HepG2 (cell line): ENCODE measurements at regions not wholly inside any gene's neighbourhood (a gene's known extent, or its start where the extent isn't known, plus 50 kb on each side); places are given as distances from the start of the nearest gene placed in this dataset.

ENCODE experiments used
- ATAC-seq: fragments of 200-7000 bp; cut with Tn5 transposase; 3 replicates; pipeline ENCODE4 v1.9.1; 2020; ENCODE audit warnings: mild to moderate bottlenecking, moderate library complexity
- BruUV-seq: library from RNA; stranded (reverse); fragments of 400-500 nt; replicated peaks from 2 replicates; lab custom pipeline; 2021; lab: Mats Ljungman, UMichigan
- CTCF ChIA-PET: fragments of 300-600 bp; formaldehyde crosslinking; extraction: SDS; loops from one replicate; lab custom pipeline; 2021; ENCODE audit warnings: low total read pairs, inconsistent platforms, low intra/inter-chr PET ratio; lab: Yijun Ruan, JAX
- POLR2A ChIA-PET: fragments of 350-600 bp; sonication (Branson Sonifier 250); formaldehyde crosslinking; loops from one replicate; lab custom pipeline; 2020; ENCODE audit warnings: antibody characterized with exemption, inconsistent platforms; lab: Yijun Ruan, JAX
- DNase-seq: peaks from one replicate; pipeline ENCODE4 v3.0.0-alpha.2; 2015; ENCODE audit warnings: low spot score
- FAIRE-seq: peaks from 3 replicates; lab custom pipeline; 2011; peaks lifted over from hg19 to GRCh38; lab: Jason Lieb, UNC
- H2AFZ ChIP-seq: one replicate; pipeline ENCODE4 v1.6.1; 2011; ENCODE audit warnings: low read length, inconsistent platforms
- H3K27ac ChIP-seq: fragments of 300-600 bp; 3 replicates; pipeline ENCODE4 v1.8.0; 2011; ENCODE audit warnings: mixed run types, mild to moderate bottlenecking, mixed read lengths, low read length, inconsistent platforms; ENCODE audit not compliant: insufficient read depth; ENCODE audit errors: extremely low read length
- H3K27me3 ChIP-seq, 2 experiments: fragments of 200-600 bp in 1 of 2; 2 replicates in 1 of 2; 3 replicates in 1 of 2; pipeline versions ENCODE4 v1.6.0 to v1.8.0; 2011; ENCODE audit warnings: low read length in 2 of 2, mild to moderate bottlenecking in 2 of 2, moderate library complexity in 2 of 2, inconsistent platforms in 1 of 2; ENCODE audit not compliant: insufficient read depth in 2 of 2, control insufficient read depth in 1 of 2
- H3K36me3 ChIP-seq, 2 experiments: fragments of 200-600 bp in 1 of 2; replicated peaks in 1 of 2; 2 replicates in 1 of 2; 3 replicates in 1 of 2; pipeline versions ENCODE4 v1.5.1 to v1.8.0; 2011; ENCODE audit warnings: low read length in 2 of 2, inconsistent platforms in 1 of 2; ENCODE audit not compliant: insufficient read depth in 2 of 2, control insufficient read depth in 1 of 2
- H3K4me1 ChIP-seq: 2 replicates; pipeline ENCODE4 v1.5.1; 2012; ENCODE audit warnings: low read length, inconsistent platforms; ENCODE audit not compliant: insufficient read depth
- H3K4me2 ChIP-seq: 2 replicates; pipeline ENCODE4 v1.6.0; 2011; ENCODE audit warnings: low read depth, low read length, inconsistent platforms
- H3K4me3 ChIP-seq, 3 experiments: fragments of 200-600 bp in 1 of 3; sonication (generic), shearing (Covaris generic) in 1 of 3; replicated peaks in 1 of 3; 2 replicates each; pipeline ENCODE4 v1.5.1; 2011 to 2016; ENCODE audit warnings: low read length in 3 of 3, inconsistent platforms in 2 of 3, low read depth in 2 of 3, mild to moderate bottlenecking in 2 of 3, control low read depth in 1 of 3, mixed read lengths in 1 of 3; ENCODE audit not compliant: insufficient read depth in 1 of 3
- H3K79me2 ChIP-seq: one replicate; pipeline ENCODE4 v1.6.1; 2011; ENCODE audit warnings: low read length, inconsistent platforms; ENCODE audit not compliant: insufficient read depth
- H3K9ac ChIP-seq: 2 replicates; pipeline ENCODE4 v1.6.0; 2011; ENCODE audit warnings: mild to moderate bottlenecking, low read depth, low read length, inconsistent platforms; ENCODE audit not compliant: insufficient read depth
- H3K9me3 ChIP-seq: 2 replicates; pipeline ENCODE4 v1.5.1; 2012; ENCODE audit warnings: mild to moderate bottlenecking, low read length
- H4K20me1 ChIP-seq: 2 replicates; pipeline ENCODE4 v1.6.0; 2011; ENCODE audit warnings: inconsistent platforms, mild to moderate bottlenecking, low read length, moderate library complexity; ENCODE audit not compliant: insufficient read depth
- JDP2 ChIP-seq: sonication (generic); formaldehyde crosslinking; IDR thresholded peaks from 2 replicates; pipeline ENCODE4 v1.8.1; 2022; ENCODE audit warnings: missing genetic modification reagents, borderline replicate concordance
- JUND ChIP-seq: sonication (generic); formaldehyde crosslinking; IDR thresholded peaks from 2 replicates; pipeline ENCODE4 v1.8.0; 2022; ENCODE audit warnings: mild to moderate bottlenecking, missing genetic modification reagents
- KDM5A ChIP-seq: fragments of 200-600 bp; sonication (generic); IDR thresholded peaks from 2 replicates; pipeline ENCODE4 v1.7.0; 2018; ENCODE audit warnings: antibody characterized with exemption, mild to moderate bottlenecking, low read length, borderline replicate concordance
- RBM22 ChIP-seq: fragments of 200-400 bp; formaldehyde crosslinking; optimal IDR thresholded peaks from 2 replicates; pipeline ENCODE3; 2017; ENCODE audit warnings: mild to moderate bottlenecking, low read length, moderate library complexity
- ZBTB7B ChIP-seq: sonication (generic); formaldehyde crosslinking; IDR thresholded peaks from 2 replicates; pipeline ENCODE4 v1.4.0; 2020; ENCODE audit warnings: missing genetic modification reagents
- ZMYM4 ChIP-seq: sonication (generic); formaldehyde crosslinking; IDR thresholded peaks from 2 replicates; pipeline ENCODE4 v1.8.1; 2023; ENCODE audit warnings: mild to moderate bottlenecking, missing genetic modification reagents
- ZNF335 ChIP-seq: sonication (generic); formaldehyde crosslinking; IDR thresholded peaks from 2 replicates; pipeline ENCODE4 v1.4.0; 2020; ENCODE audit warnings: missing genetic modification reagents
- ZNF33B ChIP-seq: sonication (generic); formaldehyde crosslinking; IDR thresholded peaks from 2 replicates; pipeline ENCODE4 v1.5.1; 2020; ENCODE audit warnings: mild to moderate bottlenecking, missing genetic modification reagents
- ZNF460 ChIP-seq: sonication (generic); formaldehyde crosslinking; IDR thresholded peaks from 2 replicates; pipeline ENCODE4 v1.5.1; 2020; ENCODE audit warnings: missing genetic modification reagents, mild to moderate bottlenecking, borderline replicate concordance
- ZNF616 ChIP-seq: sonication (generic); formaldehyde crosslinking; IDR thresholded peaks from 2 replicates; pipeline ENCODE4 v1.5.0; 2020; ENCODE audit warnings: low read depth, mild to moderate bottlenecking, missing genetic modification reagents
- ZNF773 ChIP-seq: sonication (generic); formaldehyde crosslinking; IDR thresholded peaks from 2 replicates; pipeline ENCODE4 v1.4.0; 2020; ENCODE audit warnings: missing genetic modification reagents, borderline replicate concordance
- WGBS: methylation state at CpG from one replicate; pipeline ENCODE4 v1.1.6; 2017; ENCODE audit warnings: low lambda C conversion rate; 5-methylcytosine and 5-hydroxymethylcytosine counted together
- in situ Hi-C: cut with HindIII; loops from 2 replicates; pipeline ENCODE4 v1.10.0; 2017; ENCODE audit warnings: low pct_unique_long_range_greater_than_20kb; ENCODE audit not compliant: extremely low pct_ligation_motif_present
- intact Hi-C: fragments of 100-400 bp; cut with micrococcal nuclease; formaldehyde crosslinking; loops from one replicate; pipeline ENCODE4 v1.10.0; 2022; ENCODE audit not compliant: unreplicated experiment
- TF ChIP-seq, protein P1 (sequence below): sonication (generic); formaldehyde crosslinking; IDR thresholded peaks from 2 replicates; pipeline ENCODE4 v1.4.0; 2020; ENCODE audit warnings: missing genetic modification reagents
- TF ChIP-seq, protein P2 (sequence below): sonication (generic); IDR thresholded peaks from 2 replicates; pipeline ENCODE4 v1.6.1; 2016; ENCODE audit warnings: low read depth, borderline replicate concordance
- TF ChIP-seq, protein P3 (sequence below), 2 experiments: sonication (generic) in 1 of 2; formaldehyde crosslinking in 1 of 2; IDR thresholded peaks; 2 replicates each; pipeline versions ENCODE4 v1.4.0 to v1.6.1; 2016 to 2020; ENCODE audit warnings: borderline replicate concordance in 1 of 2, low read depth in 1 of 2, mild to moderate bottlenecking in 1 of 2, missing genetic modification reagents in 1 of 2

DNA sequence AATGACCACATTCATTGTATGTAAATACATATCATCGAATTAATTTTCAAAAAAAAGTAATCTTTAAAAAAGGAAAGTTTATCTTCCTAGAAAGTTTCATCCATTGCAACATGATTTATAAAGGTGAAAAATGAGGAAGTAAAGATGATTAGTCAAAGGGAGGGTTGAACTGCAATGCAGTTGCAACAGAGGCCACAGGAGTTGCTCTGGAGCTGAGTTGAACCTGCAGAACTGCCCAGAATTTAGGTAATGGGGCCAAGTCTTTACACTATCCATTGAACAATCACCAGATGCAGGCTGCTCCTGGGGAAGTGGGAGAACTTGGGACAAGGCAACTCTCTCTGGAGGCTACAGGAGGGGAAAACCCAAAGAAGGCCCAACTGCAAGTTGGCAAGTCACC, 390.7 kb downstream of the METTL4 start:
- DNase-seq (no peak), FAIRE-seq (no peak), ATAC-seq (no peak)
- H3K27me3 ChIP-seq: no peaks in the 10 kb centered on the region
- ChIA-PET POLR2A (no interaction called here), CTCF (no interaction called here)
- no peaks in the 10 kb centered on the region for H3K4me1 ChIP-seq
- no peaks in the 10 kb centered on the region for H3K9me3 ChIP-seq
- in situ Hi-C loops: no loop called here
- no peak overlapping the region for H3K9ac ChIP-seq
- no peak overlapping the region for H2AFZ ChIP-seq
- no peaks in the 10 kb centered on the region for H3K36me3 ChIP-seq
- no peak overlapping the region for H3K27ac ChIP-seq
- 0% methylated on average over 1 of the region's 1 CpG for WGBS
- H3K4me2 ChIP-seq: no peak overlapping the region
- BruUV-seq: no TSS peak
- no peaks in the 10 kb centered on the region for H4K20me1 ChIP-seq
- H3K4me3 ChIP-seq: no peak overlapping the region
- intact Hi-C loops: no loop called here
- no peaks in the 10 kb centered on the region for H3K79me2 ChIP-seq
- TF ChIP-seq ZNF460 (CRISPR knock-in tag) (no peak), ZNF616 (CRISPR knock-in tag) (no peak), ZNF335 (no peak), JDP2 (CRISPR knock-in tag) (no peak), ZNF773 (CRISPR knock-in tag) (no peak), KDM5A (no peak), ZMYM4 (no peak), JUND (CRISPR knock-in tag) (no peak), ZNF33B (no peak), RBM22 (no peak), ZBTB7B (CRISPR knock-in tag) (no peak)
- TF ChIP-seq, protein P1, sequence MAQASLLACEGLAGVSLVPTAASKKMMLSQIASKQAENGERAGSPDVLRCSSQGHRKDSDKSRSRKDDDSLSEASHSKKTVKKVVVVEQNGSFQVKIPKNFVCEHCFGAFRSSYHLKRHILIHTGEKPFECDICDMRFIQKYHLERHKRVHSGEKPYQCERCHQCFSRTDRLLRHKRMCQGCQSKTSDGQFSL (CRISPR knock-in tag): no peak
- TF ChIP-seq, protein P2, sequence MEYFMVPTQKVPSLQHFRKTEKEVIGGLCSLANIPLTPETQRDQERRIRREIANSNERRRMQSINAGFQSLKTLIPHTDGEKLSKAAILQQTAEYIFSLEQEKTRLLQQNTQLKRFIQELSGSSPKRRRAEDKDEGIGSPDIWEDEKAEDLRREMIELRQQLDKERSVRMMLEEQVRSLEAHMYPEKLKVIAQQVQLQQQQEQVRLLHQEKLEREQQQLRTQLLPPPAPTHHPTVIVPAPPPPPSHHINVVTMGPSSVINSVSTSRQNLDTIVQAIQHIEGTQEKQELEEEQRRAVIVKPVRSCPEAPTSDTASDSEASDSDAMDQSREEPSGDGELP: no peak
- TF ChIP-seq, protein P3, sequence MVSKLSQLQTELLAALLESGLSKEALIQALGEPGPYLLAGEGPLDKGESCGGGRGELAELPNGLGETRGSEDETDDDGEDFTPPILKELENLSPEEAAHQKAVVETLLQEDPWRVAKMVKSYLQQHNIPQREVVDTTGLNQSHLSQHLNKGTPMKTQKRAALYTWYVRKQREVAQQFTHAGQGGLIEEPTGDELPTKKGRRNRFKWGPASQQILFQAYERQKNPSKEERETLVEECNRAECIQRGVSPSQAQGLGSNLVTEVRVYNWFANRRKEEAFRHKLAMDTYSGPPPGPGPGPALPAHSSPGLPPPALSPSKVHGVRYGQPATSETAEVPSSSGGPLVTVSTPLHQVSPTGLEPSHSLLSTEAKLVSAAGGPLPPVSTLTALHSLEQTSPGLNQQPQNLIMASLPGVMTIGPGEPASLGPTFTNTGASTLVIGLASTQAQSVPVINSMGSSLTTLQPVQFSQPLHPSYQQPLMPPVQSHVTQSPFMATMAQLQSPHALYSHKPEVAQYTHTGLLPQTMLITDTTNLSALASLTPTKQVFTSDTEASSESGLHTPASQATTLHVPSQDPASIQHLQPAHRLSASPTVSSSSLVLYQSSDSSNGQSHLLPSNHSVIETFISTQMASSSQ (IDR thresholded peaks at IDR 0.05; ENCODE audit: low read depth): no peak
- TF ChIP-seq, protein P3 (CRISPR knock-in tag; IDR thresholded peaks at IDR 0.05; ENCODE audit: borderline replicate concordance): no peak
